Right atrium auricular region (tissue), 2 donors: ENCODE measurements at regions not wholly inside any gene's neighbourhood (a gene's known extent, or its start where the extent isn't known, plus 50 kb on each side); places are given as distances from the start of the nearest gene placed in this dataset.
"Not testable (repeated sequence)": the region's sequence is repeated elsewhere in the genome, so short reads cannot be mapped to it uniquely, and the experiment has no call there.

Experiments
- DNase-seq: peaks from one replicate; pipeline ENCODE4 v3.0.0-alpha.2; 2019; ENCODE audit warnings: low spot score
- H3K27ac ChIP-seq, 2 donors: fragments of 200-600 bp; sonication (generic); 1 replicate in 1 of 2; 2 replicates in 1 of 2; pipeline ENCODE4 v1.5.1; 2016 to 2019
- H3K27me3 ChIP-seq, 2 donors: fragments of 200-600 bp; sonication (generic); one replicate each; pipeline versions ENCODE4 v1.5.1 to v1.6.0; 2017 to 2019
- H3K36me3 ChIP-seq: fragments of 200-600 bp; sonication (generic); one replicate; pipeline ENCODE4 v1.5.1; 2016
- H3K4me1 ChIP-seq, 2 donors: fragments of 200-600 bp; sonication (generic); one replicate each; pipeline versions ENCODE4 v1.5.1 to v1.6.0; 2017 to 2019
- H3K4me3 ChIP-seq, 2 donors: fragments of 200-600 bp; sonication (generic); 1 replicate in 1 of 2; 2 replicates in 1 of 2; pipeline ENCODE4 v1.5.1; 2017 to 2019; ENCODE audit warnings: mild to moderate bottlenecking in 1 of 2, moderate library complexity in 1 of 2
- H3K9me3 ChIP-seq, 2 donors: fragments of 200-600 bp; sonication (generic); one replicate each; pipeline ENCODE4 v1.5.1; 2019
- CTCF ChIP-seq, 2 donors: fragments of 200-600 bp; sonication (generic); IDR thresholded peaks; one replicate each; pipeline ENCODE4 v1.5.1; 2019; ENCODE audit warnings: antibody characterized with exemption in 2 of 2

GRCh38 chr11:134944131-134944530, 532.1 kb upstream of the B3GAT1 start:
- TF ChIP-seq CTCF (IDR thresholded peaks at IDR 0.05), result no peak
- Histone ChIP-seq H3K27me3 (no peaks in the 10 kb centered on the region), H3K27ac (no peak overlapping the region), H3K9me3 (no peaks in the 10 kb centered on the region), H3K4me3 (no peak overlapping the region), H3K4me1 (no peaks in the 10 kb centered on the region), H3K36me3 (no peaks in the 10 kb centered on the region)
- DNase-seq, result no peak

- H3K4me1 ChIP-seq, result no peaks in the 10 kb centered on the region
- H3K36me3 ChIP-seq, result no peaks in the 10 kb centered on the region
- DNase-seq, result no peak
- no peaks in the 10 kb centered on the region for H3K9me3 ChIP-seq
- H3K27me3 ChIP-seq, result no peaks in the 10 kb centered on the region
- TF ChIP-seq CTCF (IDR thresholded peaks at IDR 0.05), result no peak
- no peak overlapping the region for H3K27ac ChIP-seq
- H3K4me3 ChIP-seq, result no peak overlapping the region
Observed at GRCh38 chr11:134943544-134943943, 531.5 kb upstream of the B3GAT1 start.

- Histone ChIP-seq H3K36me3 (no peaks in the 10 kb centered on the region), H3K27ac (no peak overlapping the region), H3K4me1 (no peaks in the 10 kb centered on the region), H3K4me3 (no peak overlapping the region), H3K9me3 (no peaks in the 10 kb centered on the region), H3K27me3 (no peaks in the 10 kb centered on the region)
- no peak for DNase-seq
- TF ChIP-seq CTCF (IDR thresholded peaks at IDR 0.05), result no peak
Observed at GRCh38 chr11:134942681-134943080, 530.6 kb upstream of the B3GAT1 start.

- not testable (repeated sequence) for H3K27me3 ChIP-seq, H3K4me1 ChIP-seq, H3K27ac ChIP-seq, H3K9me3 ChIP-seq, H3K36me3 ChIP-seq, H3K4me3 ChIP-seq, DNase-seq
- peak in 1 of 2 donors; percentile 13 for TF ChIP-seq CTCF (IDR thresholded peaks at IDR 0.05)
Observed at GRCh38 chr11:134941936-134942600, 530.0 kb upstream of the B3GAT1 start.

- no peak for DNase-seq
- H3K4me3 ChIP-seq, result no peak overlapping the region
- no peak for TF ChIP-seq CTCF (IDR thresholded peaks at IDR 0.05)
- no peak overlapping the region for H3K27ac ChIP-seq
- no peaks in the 10 kb centered on the region for H3K36me3 ChIP-seq
- H3K4me1 ChIP-seq, result no peaks in the 10 kb centered on the region
- H3K9me3 ChIP-seq, result no peaks in the 10 kb centered on the region
- no peaks in the 10 kb centered on the region for H3K27me3 ChIP-seq
Observed at GRCh38 chr11:134941326-134941725, 529.3 kb upstream of the B3GAT1 start.
